ENCODE measurements at regions not wholly inside any gene's neighbourhood (a gene's known extent, or its start where the extent isn't known, plus 50 kb on each side); places are given as distances from the start of the nearest gene placed in this dataset.
"Not testable (repeated sequence)": the region's sequence is repeated elsewhere in the genome, so short reads cannot be mapped to it uniquely, and the experiment has no call there.

DNA sequence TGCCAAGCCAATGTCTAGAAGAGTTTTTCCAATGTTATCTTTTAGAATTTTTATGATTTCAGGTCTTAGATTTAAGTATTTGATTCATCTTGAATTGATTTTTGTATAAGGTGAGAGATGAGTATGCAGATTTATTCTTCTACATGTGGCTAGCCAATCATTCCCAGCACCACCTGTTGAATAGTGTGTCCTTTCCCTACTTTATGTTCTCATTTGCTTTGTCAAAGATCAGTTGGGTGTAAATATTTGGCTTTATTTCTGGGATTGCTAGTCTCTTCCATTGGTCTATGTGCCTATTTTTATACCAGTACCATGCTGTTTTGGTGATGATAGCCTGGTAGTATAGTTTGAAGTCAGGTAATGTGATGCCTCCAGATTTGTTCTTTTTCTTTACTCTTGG is 77.1 kb downstream of the PCMTD2 start:
- TF ChIP-seq MAX (IDR thresholded peaks at IDR 0.05); RAD21 (IDR thresholded peaks at IDR 0.05); CTCF (IDR thresholded peaks at IDR 0.05; ENCODE audit: low read depth, low read length, missing input control); GABPA (IDR thresholded peaks at IDR 0.05 in 1 of 2, conservative IDR thresholded peaks at IDR 0.05 in 1 of 2); JUND (IDR thresholded peaks at IDR 0.05); YY1 (IDR thresholded peaks at IDR 0.05); SP1 (IDR thresholded peaks at IDR 0.05); TAF1 (conservative IDR thresholded peaks at IDR 0.05); HNF4A (conservative IDR thresholded peaks at IDR 0.05): not testable (repeated sequence)
- TF ChIP-seq, protein P1, sequence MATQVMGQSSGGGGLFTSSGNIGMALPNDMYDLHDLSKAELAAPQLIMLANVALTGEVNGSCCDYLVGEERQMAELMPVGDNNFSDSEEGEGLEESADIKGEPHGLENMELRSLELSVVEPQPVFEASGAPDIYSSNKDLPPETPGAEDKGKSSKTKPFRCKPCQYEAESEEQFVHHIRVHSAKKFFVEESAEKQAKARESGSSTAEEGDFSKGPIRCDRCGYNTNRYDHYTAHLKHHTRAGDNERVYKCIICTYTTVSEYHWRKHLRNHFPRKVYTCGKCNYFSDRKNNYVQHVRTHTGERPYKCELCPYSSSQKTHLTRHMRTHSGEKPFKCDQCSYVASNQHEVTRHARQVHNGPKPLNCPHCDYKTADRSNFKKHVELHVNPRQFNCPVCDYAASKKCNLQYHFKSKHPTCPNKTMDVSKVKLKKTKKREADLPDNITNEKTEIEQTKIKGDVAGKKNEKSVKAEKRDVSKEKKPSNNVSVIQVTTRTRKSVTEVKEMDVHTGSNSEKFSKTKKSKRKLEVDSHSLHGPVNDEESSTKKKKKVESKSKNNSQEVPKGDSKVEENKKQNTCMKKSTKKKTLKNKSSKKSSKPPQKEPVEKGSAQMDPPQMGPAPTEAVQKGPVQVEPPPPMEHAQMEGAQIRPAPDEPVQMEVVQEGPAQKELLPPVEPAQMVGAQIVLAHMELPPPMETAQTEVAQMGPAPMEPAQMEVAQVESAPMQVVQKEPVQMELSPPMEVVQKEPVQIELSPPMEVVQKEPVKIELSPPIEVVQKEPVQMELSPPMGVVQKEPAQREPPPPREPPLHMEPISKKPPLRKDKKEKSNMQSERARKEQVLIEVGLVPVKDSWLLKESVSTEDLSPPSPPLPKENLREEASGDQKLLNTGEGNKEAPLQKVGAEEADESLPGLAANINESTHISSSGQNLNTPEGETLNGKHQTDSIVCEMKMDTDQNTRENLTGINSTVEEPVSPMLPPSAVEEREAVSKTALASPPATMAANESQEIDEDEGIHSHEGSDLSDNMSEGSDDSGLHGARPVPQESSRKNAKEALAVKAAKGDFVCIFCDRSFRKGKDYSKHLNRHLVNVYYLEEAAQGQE (IDR thresholded peaks at IDR 0.05), result not testable (repeated sequence)
- TF ChIP-seq, protein P2, sequence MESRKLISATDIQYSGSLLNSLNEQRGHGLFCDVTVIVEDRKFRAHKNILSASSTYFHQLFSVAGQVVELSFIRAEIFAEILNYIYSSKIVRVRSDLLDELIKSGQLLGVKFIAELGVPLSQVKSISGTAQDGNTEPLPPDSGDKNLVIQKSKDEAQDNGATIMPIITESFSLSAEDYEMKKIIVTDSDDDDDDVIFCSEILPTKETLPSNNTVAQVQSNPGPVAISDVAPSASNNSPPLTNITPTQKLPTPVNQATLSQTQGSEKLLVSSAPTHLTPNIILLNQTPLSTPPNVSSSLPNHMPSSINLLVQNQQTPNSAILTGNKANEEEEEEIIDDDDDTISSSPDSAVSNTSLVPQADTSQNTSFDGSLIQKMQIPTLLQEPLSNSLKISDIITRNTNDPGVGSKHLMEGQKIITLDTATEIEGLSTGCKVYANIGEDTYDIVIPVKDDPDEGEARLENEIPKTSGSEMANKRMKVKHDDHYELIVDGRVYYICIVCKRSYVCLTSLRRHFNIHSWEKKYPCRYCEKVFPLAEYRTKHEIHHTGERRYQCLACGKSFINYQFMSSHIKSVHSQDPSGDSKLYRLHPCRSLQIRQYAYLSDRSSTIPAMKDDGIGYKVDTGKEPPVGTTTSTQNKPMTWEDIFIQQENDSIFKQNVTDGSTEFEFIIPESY (IDR thresholded peaks at IDR 0.05), result not testable (repeated sequence)
- TF ChIP-seq, protein P3, sequence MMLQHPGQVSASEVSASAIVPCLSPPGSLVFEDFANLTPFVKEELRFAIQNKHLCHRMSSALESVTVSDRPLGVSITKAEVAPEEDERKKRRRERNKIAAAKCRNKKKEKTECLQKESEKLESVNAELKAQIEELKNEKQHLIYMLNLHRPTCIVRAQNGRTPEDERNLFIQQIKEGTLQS (IDR thresholded peaks at IDR 0.05), result not testable (repeated sequence)
